ENCODE measurements at regions not wholly inside any gene's neighbourhood (a gene's known extent, or its start where the extent isn't known, plus 50 kb on each side); places are given as distances from the start of the nearest gene placed in this dataset.

DNA sequence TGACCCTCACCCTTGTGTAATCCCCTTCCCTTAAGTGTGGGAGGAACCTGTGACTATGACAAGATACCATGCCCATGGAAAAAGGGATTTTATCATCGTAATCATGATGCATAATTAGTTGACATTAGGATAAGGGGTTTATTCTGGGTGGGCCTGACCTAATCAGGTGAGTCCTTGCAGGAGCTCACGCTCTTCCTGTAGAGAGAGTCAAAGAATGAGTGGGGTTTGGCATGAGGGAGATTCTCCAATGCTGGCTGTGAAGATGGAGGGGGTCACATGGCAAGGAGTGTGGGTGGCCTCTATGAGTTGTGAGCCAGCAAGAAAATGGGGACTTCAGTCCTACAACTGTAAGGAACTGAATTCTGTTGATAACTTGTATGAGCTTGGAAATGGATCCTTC, 342.0 kb upstream of the TSHZ2 start:
- no peak for TF ChIP-seq EZH2phosphoT487 (IDR thresholded peaks at IDR 0.05; ENCODE audit: borderline replicate concordance, low read length)
- TF ChIP-seq, protein P1, sequence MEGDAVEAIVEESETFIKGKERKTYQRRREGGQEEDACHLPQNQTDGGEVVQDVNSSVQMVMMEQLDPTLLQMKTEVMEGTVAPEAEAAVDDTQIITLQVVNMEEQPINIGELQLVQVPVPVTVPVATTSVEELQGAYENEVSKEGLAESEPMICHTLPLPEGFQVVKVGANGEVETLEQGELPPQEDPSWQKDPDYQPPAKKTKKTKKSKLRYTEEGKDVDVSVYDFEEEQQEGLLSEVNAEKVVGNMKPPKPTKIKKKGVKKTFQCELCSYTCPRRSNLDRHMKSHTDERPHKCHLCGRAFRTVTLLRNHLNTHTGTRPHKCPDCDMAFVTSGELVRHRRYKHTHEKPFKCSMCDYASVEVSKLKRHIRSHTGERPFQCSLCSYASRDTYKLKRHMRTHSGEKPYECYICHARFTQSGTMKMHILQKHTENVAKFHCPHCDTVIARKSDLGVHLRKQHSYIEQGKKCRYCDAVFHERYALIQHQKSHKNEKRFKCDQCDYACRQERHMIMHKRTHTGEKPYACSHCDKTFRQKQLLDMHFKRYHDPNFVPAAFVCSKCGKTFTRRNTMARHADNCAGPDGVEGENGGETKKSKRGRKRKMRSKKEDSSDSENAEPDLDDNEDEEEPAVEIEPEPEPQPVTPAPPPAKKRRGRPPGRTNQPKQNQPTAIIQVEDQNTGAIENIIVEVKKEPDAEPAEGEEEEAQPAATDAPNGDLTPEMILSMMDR (conservative IDR thresholded peaks at IDR 0.05; ENCODE audit: low read depth, low read length), result no peak
- TF ChIP-seq EZH2 (IDR thresholded peaks at IDR 0.05; ENCODE audit: low read length, unreplicated experiment), result no peak
- BruUV-seq (replicated peaks), result no TSS peak
- DNase-seq, result no peak
- Histone ChIP-seq H3K4me1 (ENCODE audit: insufficient read depth, low read length) (no peaks in the 10 kb centered on the region), H3K9me3 (ENCODE audit: low read length) (peaks cover 17% of the 10 kb centered on the region), H3K27ac (ENCODE audit: low read length) (no peak overlapping the region), H3K79me2 (ENCODE audit: low read length) (no peaks in the 10 kb centered on the region), H3K4me2 (ENCODE audit: low read length) (no peak overlapping the region), H4K20me1 (ENCODE audit: low read length) (no peaks in the 10 kb centered on the region), H3K9me2 (replicated peaks; ENCODE audit: low read length) (no peaks in the 10 kb centered on the region), H3K27me3 (ENCODE audit: low read length) (no peaks in the 10 kb centered on the region), H3K4me3 (ENCODE audit: low read length) (no peak overlapping the region), H3K9ac (ENCODE audit: low read length) (no peak overlapping the region), H3K36me3 (ENCODE audit: low read depth, low read length) (no peaks in the 10 kb centered on the region), H3F3A (ENCODE audit: low read length, unreplicated experiment) (no peaks in the 10 kb centered on the region), H2AFZ (ENCODE audit: low read length) (no peak overlapping the region)
- POLR2A ChIA-PET (ENCODE audit: unreplicated experiment), result no interaction called here
- intact Hi-C loops (cut with micrococcal nuclease), result no loop called here
- ATAC-seq, result no peak
- CTCF ChIA-PET, result no interaction called here

DNA sequence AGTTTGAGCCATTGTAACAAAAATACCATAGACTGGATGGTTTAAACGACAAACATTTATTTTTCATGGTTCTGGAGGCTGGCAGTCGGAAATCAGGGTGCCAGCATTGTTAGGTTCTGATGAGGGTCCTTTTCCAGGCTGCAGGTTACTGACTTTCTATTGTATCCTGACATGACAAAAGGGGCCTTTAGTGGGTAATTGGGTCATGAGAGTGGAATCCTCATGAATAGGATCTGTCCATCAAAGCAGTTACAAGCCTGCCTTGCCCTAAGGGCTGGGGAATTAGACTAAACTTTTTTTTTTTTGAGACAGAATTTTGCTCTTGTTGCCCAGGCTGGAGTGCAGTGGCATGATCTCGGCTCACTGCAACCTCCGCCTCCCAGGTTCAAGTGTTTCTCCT, 347.9 kb upstream of the TSHZ2 start:
- Histone ChIP-seq H2AFZ (ENCODE audit: low read length) (no peak overlapping the region), H3K36me3 (ENCODE audit: low read depth, low read length) (no peaks in the 10 kb centered on the region), H3K4me3 (ENCODE audit: low read length) (no peak overlapping the region), H3F3A (ENCODE audit: low read length, unreplicated experiment) (no peaks in the 10 kb centered on the region), H3K9me2 (replicated peaks; ENCODE audit: low read length) (0 out of 2 replicates have a peak, but pooled peaks cover 2% of the 10 kb centered on the region), H3K9me3 (ENCODE audit: low read length) (0 out of 2 replicates have a peak, but pooled peaks cover 6% of the 10 kb centered on the region), H3K27ac (ENCODE audit: low read length) (no peak overlapping the region), H3K4me1 (ENCODE audit: insufficient read depth, low read length) (no peaks in the 10 kb centered on the region), H3K9ac (ENCODE audit: low read length) (no peak overlapping the region), H3K27me3 (ENCODE audit: low read length) (0 out of 2 replicates have a peak, but pooled peaks cover under 1% of the 10 kb centered on the region), H4K20me1 (ENCODE audit: low read length) (no peaks in the 10 kb centered on the region), H3K4me2 (ENCODE audit: low read length) (no peak overlapping the region), H3K79me2 (ENCODE audit: low read length) (no peaks in the 10 kb centered on the region)
- POLR2A ChIA-PET (ENCODE audit: unreplicated experiment), result no interaction called here
- TF ChIP-seq, protein P1 (conservative IDR thresholded peaks at IDR 0.05; ENCODE audit: low read depth, low read length), result no peak
- TF ChIP-seq EZH2phosphoT487 (IDR thresholded peaks at IDR 0.05; ENCODE audit: borderline replicate concordance, low read length), result no peak
- no peak for TF ChIP-seq EZH2 (IDR thresholded peaks at IDR 0.05; ENCODE audit: low read length, unreplicated experiment)
- DNase-seq (no peak), ATAC-seq (no peak)
- no TSS peak for BruUV-seq (replicated peaks)
- CTCF ChIA-PET, result no interaction called here
- intact Hi-C loops (cut with micrococcal nuclease), result no loop called here

DNA sequence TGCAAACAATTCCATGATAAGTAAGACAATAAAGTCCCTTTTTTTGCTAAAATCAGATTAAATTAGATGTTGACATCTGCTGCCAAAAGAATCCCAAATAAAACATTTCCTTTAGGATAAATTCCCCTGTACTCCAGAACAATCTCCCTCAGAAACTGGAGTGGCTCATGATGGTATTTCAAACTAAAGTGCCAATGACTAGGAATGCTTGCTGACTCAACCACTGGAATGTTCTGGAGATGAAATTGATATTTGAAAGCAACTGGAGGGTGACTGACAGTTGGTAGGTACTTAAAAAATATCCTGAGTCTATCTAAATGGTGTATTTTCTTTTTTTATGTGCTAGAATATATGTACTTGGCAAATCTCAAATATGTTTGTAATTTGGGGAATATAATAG, 350.1 kb upstream of the TSHZ2 start:
- POLR2A ChIA-PET (ENCODE audit: unreplicated experiment), result no interaction called here
- H3K9me3 ChIP-seq (ENCODE audit: low read length), result 0 out of 2 replicates have a peak, but pooled peaks cover 3% of the 10 kb centered on the region
- no TSS peak for BruUV-seq (replicated peaks)
- H3K79me2 ChIP-seq (ENCODE audit: low read length), result no peaks in the 10 kb centered on the region
- no peaks in the 10 kb centered on the region for H4K20me1 ChIP-seq (ENCODE audit: low read length)
- H3K4me2 ChIP-seq (ENCODE audit: low read length), result no peak overlapping the region
- ATAC-seq, result no peak
- H3K4me1 ChIP-seq (ENCODE audit: insufficient read depth, low read length), result no peaks in the 10 kb centered on the region
- intact Hi-C loops (cut with micrococcal nuclease), result no loop called here
- H3K4me3 ChIP-seq (ENCODE audit: low read length), result no peak overlapping the region
- H3K27ac ChIP-seq (ENCODE audit: low read length), result no peak overlapping the region
- no peaks in the 10 kb centered on the region for H3F3A ChIP-seq (ENCODE audit: low read length, unreplicated experiment)
- H2AFZ ChIP-seq (ENCODE audit: low read length), result no peak overlapping the region
- no peak overlapping the region for H3K9ac ChIP-seq (ENCODE audit: low read length)
- no peak for TF ChIP-seq EZH2phosphoT487 (IDR thresholded peaks at IDR 0.05; ENCODE audit: borderline replicate concordance, low read length)
- TF ChIP-seq, protein P1 (conservative IDR thresholded peaks at IDR 0.05; ENCODE audit: low read depth, low read length), result no peak
- no peak for TF ChIP-seq EZH2 (IDR thresholded peaks at IDR 0.05; ENCODE audit: low read length, unreplicated experiment)
- no peaks in the 10 kb centered on the region for H3K36me3 ChIP-seq (ENCODE audit: low read depth, low read length)
- DNase-seq, result no peak
- 0 out of 2 replicates have a peak, but pooled peaks cover 2% of the 10 kb centered on the region for H3K9me2 ChIP-seq (replicated peaks; ENCODE audit: low read length)
- H3K27me3 ChIP-seq (ENCODE audit: low read length), result peaks cover 7% of the 10 kb centered on the region; the same call in 1 of the 2 replicates
- CTCF ChIA-PET, result no interaction called here
